ENCODE measurements at regions not wholly inside any gene's neighbourhood (a gene's known extent, or its start where the extent isn't known, plus 50 kb on each side); places are given as distances from the start of the nearest gene placed in this dataset.
"Not testable (repeated sequence)": the region's sequence is repeated elsewhere in the genome, so short reads cannot be mapped to it uniquely, and the experiment has no call there.

- Histone ChIP-seq H3K4me2 (ENCODE audit: insufficient read depth, low read length) (no peak overlapping the region), H3K4me3 (replicated peaks in 1 of 3; ENCODE audit: insufficient read depth in 1 of 3, low read depth in 1 of 3, low read length in 3 of 3) (no peak overlapping the region), H2AFZ (ENCODE audit: low read depth, low read length) (no peak overlapping the region), H3K79me2 (ENCODE audit: control insufficient read depth, insufficient read depth, low read length) (no peaks in the 10 kb centered on the region), H3K9me1 (replicated peaks; ENCODE audit: control insufficient read depth, extremely low read depth, insufficient read depth, low read length) (no peaks in the 10 kb centered on the region), H3K9ac (replicated peaks; ENCODE audit: extremely low read depth, insufficient read depth, low read length) (no peak overlapping the region), H3K27me3 (ENCODE audit: control insufficient read depth in 2 of 2, insufficient read depth in 2 of 2, low read length in 2 of 2) (no peaks in the 10 kb centered on the region), H3K4me1 (ENCODE audit: control insufficient read depth, extremely low read depth, insufficient read depth, low read length) (no peaks in the 10 kb centered on the region), H3K27ac (ENCODE audit: insufficient read depth, low read depth, low read length) (no peak overlapping the region), H3K36me3 (ENCODE audit: control insufficient read depth in 2 of 2, extremely low read depth in 1 of 2, insufficient read depth in 2 of 2, low read length in 2 of 2) (no peaks in the 10 kb centered on the region), H3K9me3 (replicated peaks; ENCODE audit: control insufficient read depth, insufficient read depth, low read length) (peaks cover 4% of the 10 kb centered on the region), H4K20me1 (replicated peaks; ENCODE audit: control insufficient read depth, extremely low read depth, insufficient read depth, low read length) (no peaks in the 10 kb centered on the region)
- dilution Hi-C loops (cut with MboI; ENCODE audit: extremely low pct_ligation_motif_present, low sequenced_read_pairs) (no loop called here), intact Hi-C loops (cut with micrococcal nuclease) (no loop called here)
- CTCF ChIA-PET, result no interaction called here
- BruUV-seq (replicated peaks), result no TSS peak
- TF ChIP-seq CTCF (IDR thresholded peaks at IDR 0.05; ENCODE audit: extremely low read depth in 1 of 2, insufficient read depth in 1 of 2, low read depth in 1 of 2, low read length in 2 of 2) (no peak), POLR2A (IDR thresholded peaks at IDR 0.05; ENCODE audit: low read depth, low read length) (no peak), MYC (IDR thresholded peaks at IDR 0.05; ENCODE audit: low read depth, low read length) (no peak), GATA2 (IDR thresholded peaks at IDR 0.05; ENCODE audit: insufficient read depth, insufficient read length, low read depth, low read length) (no peak), JUN (IDR thresholded peaks at IDR 0.05; ENCODE audit: borderline replicate concordance, insufficient read depth, insufficient read length, low read depth) (no peak), EZH2 (IDR thresholded peaks at IDR 0.05; ENCODE audit: borderline replicate concordance, low read depth, low read length, severe bottlenecking) (no peak), POLR2AphosphoS5 (IDR thresholded peaks at IDR 0.05; ENCODE audit: insufficient read depth, low read depth, low read length) (no peak), MAX (IDR thresholded peaks at IDR 0.05; ENCODE audit: insufficient read depth, insufficient read length) (no peak), FOS (IDR thresholded peaks at IDR 0.05; ENCODE audit: borderline replicate concordance, insufficient read depth, low read length) (no peak)
- DNase-seq (ENCODE audit: low read depth, low spot score) (no peak), FAIRE-seq (no peak)
- POLR2A ChIA-PET, result no interaction called here
These were observed 186.4 kb upstream of the ERCC4 start for GRCh38 chr16:13733561-13733960.

GRCh38 chr16:13739621-13740373, 180.2 kb upstream of the ERCC4 start:
- H3K4me3 ChIP-seq (replicated peaks in 1 of 3; ENCODE audit: insufficient read depth in 1 of 3, low read depth in 1 of 3, low read length in 3 of 3); BruUV-seq (replicated peaks); CTCF ChIA-PET: not testable (repeated sequence)

More at GRCh38 chr16:13739621-13740373, 180.2 kb upstream of the ERCC4 start:
- H3K27ac ChIP-seq (ENCODE audit: insufficient read depth, low read depth, low read length); H3K27me3 ChIP-seq (ENCODE audit: control insufficient read depth in 2 of 2, insufficient read depth in 2 of 2, low read length in 2 of 2); FAIRE-seq; H3K4me1 ChIP-seq (ENCODE audit: control insufficient read depth, extremely low read depth, insufficient read depth, low read length); intact Hi-C loops (cut with micrococcal nuclease); H3K9ac ChIP-seq (replicated peaks; ENCODE audit: extremely low read depth, insufficient read depth, low read length); H3K79me2 ChIP-seq (ENCODE audit: control insufficient read depth, insufficient read depth, low read length); H4K20me1 ChIP-seq (replicated peaks; ENCODE audit: control insufficient read depth, extremely low read depth, insufficient read depth, low read length); POLR2A ChIA-PET; H3K9me1 ChIP-seq (replicated peaks; ENCODE audit: control insufficient read depth, extremely low read depth, insufficient read depth, low read length); H2AFZ ChIP-seq (ENCODE audit: low read depth, low read length); H3K4me2 ChIP-seq (ENCODE audit: insufficient read depth, low read length); H3K36me3 ChIP-seq (ENCODE audit: control insufficient read depth in 2 of 2, extremely low read depth in 1 of 2, insufficient read depth in 2 of 2, low read length in 2 of 2); dilution Hi-C loops (cut with MboI; ENCODE audit: extremely low pct_ligation_motif_present, low sequenced_read_pairs); H3K9me3 ChIP-seq (replicated peaks; ENCODE audit: control insufficient read depth, insufficient read depth, low read length); DNase-seq (ENCODE audit: low read depth, low spot score): not testable (repeated sequence)

Data from endothelial cell of umbilical vein (primary cell).